ENCODE measurements at regions not wholly inside any gene's neighbourhood (a gene's known extent, or its start where the extent isn't known, plus 50 kb on each side); places are given as distances from the start of the nearest gene placed in this dataset.

DNA sequence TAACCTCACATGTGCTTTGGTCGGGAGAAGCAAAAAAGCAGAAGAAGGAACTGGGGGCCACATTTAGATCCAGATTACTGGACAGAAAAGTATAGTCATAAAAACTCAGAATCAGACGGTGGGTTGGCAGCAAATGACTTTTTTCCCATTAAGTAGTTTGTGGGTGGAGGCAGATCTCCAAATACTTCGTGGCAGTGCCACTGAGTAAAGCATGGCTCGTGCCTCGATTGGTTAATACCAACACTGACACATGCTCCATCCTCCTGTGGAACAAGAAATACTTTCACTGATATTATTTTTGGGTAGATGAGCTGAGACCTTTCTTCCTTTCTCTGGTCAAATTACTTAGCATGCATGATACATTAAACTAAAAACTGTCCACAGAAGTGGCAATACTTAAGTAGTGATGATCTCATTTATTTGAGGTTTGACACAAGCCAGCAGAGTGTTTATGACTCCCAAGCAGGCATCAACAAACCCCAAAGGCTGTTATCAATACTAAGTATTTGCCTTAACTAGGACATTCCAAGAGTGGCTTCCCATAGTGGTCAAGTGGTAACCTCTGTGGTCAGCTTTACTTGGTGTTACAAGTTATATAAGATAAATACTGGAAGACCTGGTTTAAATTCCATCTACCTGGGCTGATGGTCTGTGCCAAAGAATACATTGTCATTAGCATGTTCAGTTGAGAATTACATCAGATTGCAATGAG lies 500.0 kb upstream of the RUNX1 start:
- TF ChIP-seq, protein P1, sequence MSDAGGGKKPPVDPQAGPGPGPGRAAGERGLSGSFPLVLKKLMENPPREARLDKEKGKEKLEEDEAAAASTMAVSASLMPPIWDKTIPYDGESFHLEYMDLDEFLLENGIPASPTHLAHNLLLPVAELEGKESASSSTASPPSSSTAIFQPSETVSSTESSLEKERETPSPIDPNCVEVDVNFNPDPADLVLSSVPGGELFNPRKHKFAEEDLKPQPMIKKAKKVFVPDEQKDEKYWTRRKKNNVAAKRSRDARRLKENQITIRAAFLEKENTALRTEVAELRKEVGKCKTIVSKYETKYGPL (CRISPR knock-in tag; IDR thresholded peaks at IDR 0.05): no peak
- TF ChIP-seq ZNF253 (CRISPR knock-in tag; IDR thresholded peaks at IDR 0.05; ENCODE audit: borderline replicate concordance) (no peak), MYNN (CRISPR knock-in tag; IDR thresholded peaks at IDR 0.05; ENCODE audit: low read depth) (no peak), SP1 (IDR thresholded peaks at IDR 0.05) (no peak), SP1 (CRISPR knock-in tag; IDR thresholded peaks at IDR 0.05) (no peak), CCAR2 (optimal IDR thresholded peaks at IDR 0.05; ENCODE audit: low read depth, low read length) (no peak), TAF15 (IDR thresholded peaks at IDR 0.05; ENCODE audit: low read depth, low read length, poor library complexity, severe bottlenecking) (no peak), TCF12 (IDR thresholded peaks at IDR 0.05) (no peak), TCF12 (CRISPR knock-in tag; IDR thresholded peaks at IDR 0.05) (no peak), FOXK1 (CRISPR knock-in tag; IDR thresholded peaks at IDR 0.05; ENCODE audit: borderline replicate concordance, low read depth) (no peak), NR2C2 (CRISPR knock-in tag; IDR thresholded peaks at IDR 0.05; ENCODE audit: borderline replicate concordance) (no peak), MAFF (IDR thresholded peaks at IDR 0.05; ENCODE audit: low read depth, low read length) (no peak), SUZ12 (IDR thresholded peaks at IDR 0.05; ENCODE audit: low read depth, low read length) (no peak)
- TF ChIP-seq, protein P2, sequence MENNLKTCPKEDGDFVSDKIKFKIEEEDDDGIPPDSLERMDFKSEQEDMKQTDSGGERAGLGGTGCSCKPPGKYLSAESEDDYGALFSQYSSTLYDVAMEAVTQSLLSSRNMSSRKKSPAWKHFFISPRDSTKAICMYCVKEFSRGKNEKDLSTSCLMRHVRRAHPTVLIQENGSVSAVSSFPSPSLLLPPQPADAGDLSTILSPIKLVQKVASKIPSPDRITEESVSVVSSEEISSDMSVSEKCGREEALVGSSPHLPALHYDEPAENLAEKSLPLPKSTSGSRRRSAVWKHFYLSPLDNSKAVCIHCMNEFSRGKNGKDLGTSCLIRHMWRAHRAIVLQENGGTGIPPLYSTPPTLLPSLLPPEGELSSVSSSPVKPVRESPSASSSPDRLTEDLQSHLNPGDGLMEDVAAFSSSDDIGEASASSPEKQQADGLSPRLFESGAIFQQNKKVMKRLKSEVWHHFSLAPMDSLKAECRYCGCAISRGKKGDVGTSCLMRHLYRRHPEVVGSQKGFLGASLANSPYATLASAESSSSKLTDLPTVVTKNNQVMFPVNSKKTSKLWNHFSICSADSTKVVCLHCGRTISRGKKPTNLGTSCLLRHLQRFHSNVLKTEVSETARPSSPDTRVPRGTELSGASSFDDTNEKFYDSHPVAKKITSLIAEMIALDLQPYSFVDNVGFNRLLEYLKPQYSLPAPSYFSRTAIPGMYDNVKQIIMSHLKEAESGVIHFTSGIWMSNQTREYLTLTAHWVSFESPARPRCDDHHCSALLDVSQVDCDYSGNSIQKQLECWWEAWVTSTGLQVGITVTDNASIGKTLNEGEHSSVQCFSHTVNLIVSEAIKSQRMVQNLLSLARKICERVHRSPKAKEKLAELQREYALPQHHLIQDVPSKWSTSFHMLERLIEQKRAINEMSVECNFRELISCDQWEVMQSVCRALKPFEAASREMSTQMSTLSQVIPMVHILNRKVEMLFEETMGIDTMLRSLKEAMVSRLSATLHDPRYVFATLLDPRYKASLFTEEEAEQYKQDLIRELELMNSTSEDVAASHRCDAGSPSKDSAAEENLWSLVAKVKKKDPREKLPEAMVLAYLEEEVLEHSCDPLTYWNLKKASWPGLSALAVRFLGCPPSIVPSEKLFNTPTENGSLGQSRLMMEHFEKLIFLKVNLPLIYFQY (CRISPR knock-in tag; IDR thresholded peaks at IDR 0.05; ENCODE audit: borderline replicate concordance): no peak
- TF ChIP-seq, protein P3, sequence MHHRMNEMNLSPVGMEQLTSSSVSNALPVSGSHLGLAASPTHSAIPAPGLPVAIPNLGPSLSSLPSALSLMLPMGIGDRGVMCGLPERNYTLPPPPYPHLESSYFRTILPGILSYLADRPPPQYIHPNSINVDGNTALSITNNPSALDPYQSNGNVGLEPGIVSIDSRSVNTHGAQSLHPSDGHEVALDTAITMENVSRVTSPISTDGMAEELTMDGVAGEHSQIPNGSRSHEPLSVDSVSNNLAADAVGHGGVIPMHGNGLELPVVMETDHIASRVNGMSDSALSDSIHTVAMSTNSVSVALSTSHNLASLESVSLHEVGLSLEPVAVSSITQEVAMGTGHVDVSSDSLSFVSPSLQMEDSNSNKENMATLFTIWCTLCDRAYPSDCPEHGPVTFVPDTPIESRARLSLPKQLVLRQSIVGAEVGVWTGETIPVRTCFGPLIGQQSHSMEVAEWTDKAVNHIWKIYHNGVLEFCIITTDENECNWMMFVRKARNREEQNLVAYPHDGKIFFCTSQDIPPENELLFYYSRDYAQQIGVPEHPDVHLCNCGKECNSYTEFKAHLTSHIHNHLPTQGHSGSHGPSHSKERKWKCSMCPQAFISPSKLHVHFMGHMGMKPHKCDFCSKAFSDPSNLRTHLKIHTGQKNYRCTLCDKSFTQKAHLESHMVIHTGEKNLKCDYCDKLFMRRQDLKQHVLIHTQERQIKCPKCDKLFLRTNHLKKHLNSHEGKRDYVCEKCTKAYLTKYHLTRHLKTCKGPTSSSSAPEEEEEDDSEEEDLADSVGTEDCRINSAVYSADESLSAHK (CRISPR knock-in tag; IDR thresholded peaks at IDR 0.05; ENCODE audit: borderline replicate concordance): no peak
- TF ChIP-seq, protein P4, sequence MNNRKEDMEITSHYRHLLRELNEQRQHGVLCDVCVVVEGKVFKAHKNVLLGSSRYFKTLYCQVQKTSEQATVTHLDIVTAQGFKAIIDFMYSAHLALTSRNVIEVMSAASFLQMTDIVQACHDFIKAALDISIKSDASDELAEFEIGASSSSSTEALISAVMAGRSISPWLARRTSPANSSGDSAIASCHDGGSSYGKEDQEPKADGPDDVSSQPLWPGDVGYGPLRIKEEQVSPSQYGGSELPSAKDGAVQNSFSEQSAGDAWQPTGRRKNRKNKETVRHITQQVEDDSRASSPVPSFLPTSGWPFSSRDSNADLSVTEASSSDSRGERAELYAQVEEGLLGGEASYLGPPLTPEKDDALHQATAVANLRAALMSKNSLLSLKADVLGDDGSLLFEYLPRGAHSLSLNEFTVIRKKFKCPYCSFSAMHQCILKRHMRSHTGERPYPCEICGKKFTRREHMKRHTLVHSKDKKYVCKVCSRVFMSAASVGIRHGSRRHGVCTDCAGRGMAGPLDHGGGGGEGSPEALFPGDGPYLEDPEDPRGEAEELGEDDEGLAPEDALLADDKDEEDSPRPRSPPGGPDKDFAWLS (CRISPR knock-in tag; IDR thresholded peaks at IDR 0.05; ENCODE audit: borderline replicate concordance): no peak

All from HepG2 (cell line).